ENCODE measurements at regions not wholly inside any gene's neighbourhood (a gene's known extent, or its start where the extent isn't known, plus 50 kb on each side); places are given as distances from the start of the nearest gene placed in this dataset.

GRCh38 chr21:37986751-37987399 lies 70.6 kb upstream of the KCNJ6 start:
- Histone ChIP-seq H3K4me2 (ENCODE audit: low read length) (no peak overlapping the region), H3K36me3 (ENCODE audit: insufficient read depth, low read length) (no peaks in the 10 kb centered on the region), H3K4me3 (ENCODE audit: low read depth, low read length, poor library complexity, severe bottlenecking) (no peak overlapping the region), H2AFZ (ENCODE audit: low read length) (no peak overlapping the region), H3K9me2 (ENCODE audit: insufficient read depth, low read length) (no peaks in the 10 kb centered on the region), H4K20me1 (ENCODE audit: insufficient read depth, low read length) (no peaks in the 10 kb centered on the region), H3K79me2 (ENCODE audit: insufficient read depth, low read depth, low read length) (no peaks in the 10 kb centered on the region), H3K27ac (ENCODE audit: low read depth, low read length, poor library complexity, severe bottlenecking) (no peak overlapping the region), H3K9me3 (ENCODE audit: low read length) (no peaks in the 10 kb centered on the region), H3K4me1 (ENCODE audit: insufficient read depth, low read length, poor library complexity, severe bottlenecking) (no peaks in the 10 kb centered on the region)
- no peak for TF ChIP-seq CTCF (conservative IDR thresholded peaks at IDR 0.05; ENCODE audit: low read length)
- no peak for TF ChIP-seq EZH2phosphoT487 (IDR thresholded peaks at IDR 0.05; ENCODE audit: borderline replicate concordance, low read depth, low read length)
- ChIA-PET POLR2A (no interaction called here), CTCF (ENCODE audit: unreplicated experiment) (no interaction called here)
- BruUV-seq (replicated peaks) = no TSS peak
- intact Hi-C loops (cut with micrococcal nuclease; ENCODE audit: unreplicated experiment) = no loop called here
- DNase-seq (ENCODE audit: low spot score) = no peak

GRCh38 chr21:37987668-37988067 lies 71.4 kb upstream of the KCNJ6 start:
- POLR2A ChIA-PET = no interaction called here
- no peaks in the 10 kb centered on the region for H3K9me2 ChIP-seq (ENCODE audit: insufficient read depth, low read length)
- H3K4me2 ChIP-seq (ENCODE audit: low read length) = no peak overlapping the region

More at GRCh38 chr21:37987668-37988067, 71.4 kb upstream of the KCNJ6 start:
- Histone ChIP-seq H3K79me2 (ENCODE audit: insufficient read depth, low read depth, low read length) (no peaks in the 10 kb centered on the region), H3K36me3 (ENCODE audit: insufficient read depth, low read length) (no peaks in the 10 kb centered on the region), H3K9me3 (ENCODE audit: low read length) (no peaks in the 10 kb centered on the region), H3K4me3 (ENCODE audit: low read depth, low read length, poor library complexity, severe bottlenecking) (no peak overlapping the region), H3K4me1 (ENCODE audit: insufficient read depth, low read length, poor library complexity, severe bottlenecking) (no peaks in the 10 kb centered on the region), H3K27ac (ENCODE audit: low read depth, low read length, poor library complexity, severe bottlenecking) (no peak overlapping the region), H2AFZ (ENCODE audit: low read length) (no peak overlapping the region), H4K20me1 (ENCODE audit: insufficient read depth, low read length) (no peaks in the 10 kb centered on the region)
- CTCF ChIA-PET (ENCODE audit: unreplicated experiment) = no interaction called here
- no TSS peak for BruUV-seq (replicated peaks)
- intact Hi-C loops (cut with micrococcal nuclease; ENCODE audit: unreplicated experiment) = no loop called here
- TF ChIP-seq CTCF (conservative IDR thresholded peaks at IDR 0.05; ENCODE audit: low read length) (no peak), EZH2phosphoT487 (IDR thresholded peaks at IDR 0.05; ENCODE audit: borderline replicate concordance, low read depth, low read length) (no peak)
- DNase-seq (ENCODE audit: low spot score) = no peak

Measured in OCI-LY7 (cell line).